Mesendoderm (in vitro differentiated cells): ENCODE measurements at regions not wholly inside any gene's neighbourhood (a gene's known extent, or its start where the extent isn't known, plus 50 kb on each side); places are given as distances from the start of the nearest gene placed in this dataset.

Experiments
- DNase-seq: peaks from one replicate; pipeline ENCODE4 v3.0.0; 2013
- H2AK5ac ChIP-seq: 2 replicates; pipeline ENCODE4 v1.6.1; 2013; ENCODE audit warnings: low read length, inconsistent platforms
- H2BK120ac ChIP-seq: 2 replicates; pipeline ENCODE4 v1.6.1; 2013; ENCODE audit warnings: low read depth, mild to moderate bottlenecking, low read length, moderate library complexity, mixed read lengths
- H2BK15ac ChIP-seq: replicated peaks from 2 replicates; pipeline ENCODE4 v1.6.1; 2013; ENCODE audit warnings: low read depth, mild to moderate bottlenecking, moderate library complexity
- H2BK5ac ChIP-seq: 2 replicates; pipeline ENCODE4 v1.6.1; 2013; ENCODE audit warnings: low read length, inconsistent platforms
- H3K18ac ChIP-seq: 2 replicates; pipeline ENCODE4 v1.6.1; 2013; ENCODE audit warnings: mild to moderate bottlenecking, low read length, mixed read lengths
- H3K23ac ChIP-seq: one replicate; pipeline ENCODE4 v1.6.1; 2013; ENCODE audit warnings: low read length
- H3K27ac ChIP-seq: 2 replicates; pipeline ENCODE4 v1.5.1; 2013; ENCODE audit warnings: low read depth, mild to moderate bottlenecking, inconsistent platforms, low read length, moderate library complexity
- H3K27me3 ChIP-seq: 2 replicates; pipeline ENCODE4 v1.6.1; 2013; ENCODE audit warnings: low read length, control low read depth, mild to moderate bottlenecking, inconsistent platforms; ENCODE audit not compliant: insufficient read depth, poor library complexity
- H3K36me3 ChIP-seq: 2 replicates; pipeline ENCODE4 v1.6.1; 2013; ENCODE audit warnings: low read length, inconsistent platforms; ENCODE audit not compliant: control insufficient read depth, insufficient read depth
- H3K4ac ChIP-seq: one replicate; pipeline ENCODE4 v1.6.1; 2013; ENCODE audit warnings: low read depth, mild to moderate bottlenecking, low read length, moderate library complexity
- H3K4me1 ChIP-seq: 2 replicates; pipeline ENCODE4 v1.6.1; 2013; ENCODE audit warnings: low read depth, low read length, inconsistent platforms; ENCODE audit not compliant: control insufficient read depth
- H3K4me2 ChIP-seq: 2 replicates; pipeline ENCODE4 v1.6.1; 2013; ENCODE audit warnings: low read length
- H3K4me3 ChIP-seq: 2 replicates; pipeline ENCODE4 v1.5.1; 2013; ENCODE audit warnings: mild to moderate bottlenecking, low read length
- H3K56ac ChIP-seq: one replicate; pipeline ENCODE4 v1.6.1; 2013; ENCODE audit warnings: low read length
- H3K79me1 ChIP-seq: 2 replicates; pipeline ENCODE4 v1.6.1; 2013; ENCODE audit warnings: low read length, inconsistent platforms
- H3K79me2 ChIP-seq: 2 replicates; pipeline ENCODE4 v1.6.1; 2013; ENCODE audit warnings: mild to moderate bottlenecking, low read length; ENCODE audit not compliant: control insufficient read depth, insufficient read depth
- H3K9ac ChIP-seq: 2 replicates; pipeline ENCODE4 v1.6.1; 2013; ENCODE audit warnings: low read length, inconsistent platforms
- H4K5ac ChIP-seq: one replicate; pipeline ENCODE4 v1.6.1; 2013; ENCODE audit warnings: low read length
- H4K8ac ChIP-seq: one replicate; pipeline ENCODE4 v1.6.1; 2013; ENCODE audit warnings: low read depth, mild to moderate bottlenecking, control low read depth, low read length, moderate library complexity
- WGBS: extraction: QIAGEN DNeasy Blood & Tissue Kit; methylation state at CpG from one replicate; pipeline ENCODE4 v1.1.7; 2013; ENCODE audit warnings: low lambda C conversion rate, missing lambda C conversion rate; ENCODE audit not compliant: insufficient coverage; ENCODE audit errors: extremely low coverage; 5-methylcytosine and 5-hydroxymethylcytosine counted together

GRCh38 chr9:90112788-90113187, 508.0 kb downstream of the GADD45G start:
- no peak overlapping the region for H4K5ac ChIP-seq
- no peaks in the 10 kb centered on the region for H3K36me3 ChIP-seq
- H3K4me2 ChIP-seq: no peak overlapping the region
- H3K4ac ChIP-seq: no peak overlapping the region
- H3K56ac ChIP-seq: no peak overlapping the region
- H3K79me1 ChIP-seq: no peaks in the 10 kb centered on the region
- H3K27me3 ChIP-seq: no peaks in the 10 kb centered on the region
- H2BK15ac ChIP-seq: no peak overlapping the region
- no peak overlapping the region for H4K8ac ChIP-seq
- no peak overlapping the region for H3K27ac ChIP-seq
- no peak for DNase-seq
- no peak overlapping the region for H3K9ac ChIP-seq
- no peak overlapping the region for H3K23ac ChIP-seq
- H2BK5ac ChIP-seq: no peak overlapping the region
- WGBS: no CpG with 5 or more reads among the region's 4 CpGs
- no peak overlapping the region for H2BK120ac ChIP-seq
- no peak overlapping the region for H2AK5ac ChIP-seq
- no peak overlapping the region for H3K18ac ChIP-seq
- H3K4me1 ChIP-seq: no peaks in the 10 kb centered on the region
- H3K4me3 ChIP-seq: no peak overlapping the region
- H3K79me2 ChIP-seq: no peaks in the 10 kb centered on the region

GRCh38 chr9:90114641-90115425, 510.0 kb downstream of the GADD45G start:
- no peak overlapping the region for H2BK15ac ChIP-seq
- no peak overlapping the region for H3K4me2 ChIP-seq
- no CpG with 5 or more reads among the region's 4 CpGs for WGBS
- H2AK5ac ChIP-seq: no peak overlapping the region
- no peak for DNase-seq
- H3K79me1 ChIP-seq: no peaks in the 10 kb centered on the region
- H3K4me1 ChIP-seq: no peaks in the 10 kb centered on the region
- H3K4ac ChIP-seq: no peak overlapping the region
- H3K18ac ChIP-seq: no peak overlapping the region
- no peak overlapping the region for H4K8ac ChIP-seq
- H2BK5ac ChIP-seq: no peak overlapping the region
- H2BK120ac ChIP-seq: no peak overlapping the region
- H4K5ac ChIP-seq: no peak overlapping the region
- no peaks in the 10 kb centered on the region for H3K36me3 ChIP-seq
- H3K27ac ChIP-seq: no peak overlapping the region
- H3K9ac ChIP-seq: no peak overlapping the region
- no peak overlapping the region for H3K23ac ChIP-seq
- no peaks in the 10 kb centered on the region for H3K79me2 ChIP-seq
- no peaks in the 10 kb centered on the region for H3K27me3 ChIP-seq
- H3K4me3 ChIP-seq: no peak overlapping the region
- no peak overlapping the region for H3K56ac ChIP-seq

GRCh38 chr9:90121762-90122161, 517.0 kb downstream of the GADD45G start:
- no peaks in the 10 kb centered on the region for H3K79me1 ChIP-seq
- no peak overlapping the region for H3K23ac ChIP-seq
- H3K56ac ChIP-seq: no peak overlapping the region
- H3K79me2 ChIP-seq: no peaks in the 10 kb centered on the region
- no peak overlapping the region for H2AK5ac ChIP-seq
- H3K27me3 ChIP-seq: no peaks in the 10 kb centered on the region
- no peak overlapping the region for H4K5ac ChIP-seq
- no peak overlapping the region for H2BK15ac ChIP-seq
- H3K4me1 ChIP-seq: no peaks in the 10 kb centered on the region
- H3K27ac ChIP-seq: no peak overlapping the region
- no peak overlapping the region for H2BK120ac ChIP-seq
- H3K4me3 ChIP-seq: no peak overlapping the region
- no peak overlapping the region for H4K8ac ChIP-seq
- H2BK5ac ChIP-seq: no peak overlapping the region
- no peak overlapping the region for H3K4me2 ChIP-seq
- H3K4ac ChIP-seq: no peak overlapping the region
- no peaks in the 10 kb centered on the region for H3K36me3 ChIP-seq
- no peak for DNase-seq
- no CpG with 5 or more reads among the region's 7 CpGs for WGBS
- H3K9ac ChIP-seq: no peak overlapping the region
- H3K18ac ChIP-seq: no peak overlapping the region

- H2BK15ac ChIP-seq: no peak overlapping the region
- no peak overlapping the region for H3K4me3 ChIP-seq
- no peak overlapping the region for H4K8ac ChIP-seq
- H3K23ac ChIP-seq: no peak overlapping the region
- peak; percentile 21 for DNase-seq
- H4K5ac ChIP-seq: no peak overlapping the region
- no peak overlapping the region for H3K4me2 ChIP-seq
- no peaks in the 10 kb centered on the region for H3K79me1 ChIP-seq
- H3K79me2 ChIP-seq: no peaks in the 10 kb centered on the region
- no CpG with 5 or more reads among the region's 1 CpG for WGBS
- H3K9ac ChIP-seq: no peak overlapping the region
- no peak overlapping the region for H2AK5ac ChIP-seq
- no peak overlapping the region for H3K4ac ChIP-seq
- no peak overlapping the region for H3K18ac ChIP-seq
- H3K27ac ChIP-seq: no peak overlapping the region
- H2BK120ac ChIP-seq: no peak overlapping the region
- no peaks in the 10 kb centered on the region for H3K4me1 ChIP-seq
- H3K36me3 ChIP-seq: no peaks in the 10 kb centered on the region
- no peak overlapping the region for H3K56ac ChIP-seq
- H3K27me3 ChIP-seq: no peaks in the 10 kb centered on the region
- no peak overlapping the region for H2BK5ac ChIP-seq
Measured at GRCh38 chr9:90124961-90125360, 517.7 kb downstream of the DIRAS2 start.

- H3K56ac ChIP-seq: no peak overlapping the region
- H3K4ac ChIP-seq: no peak overlapping the region
- H3K23ac ChIP-seq: no peak overlapping the region
- H4K5ac ChIP-seq: no peak overlapping the region
- no peak overlapping the region for H2BK5ac ChIP-seq
- WGBS: no CpG with 5 or more reads among the region's 5 CpGs
- H3K27ac ChIP-seq: no peak overlapping the region
- no peaks in the 10 kb centered on the region for H3K79me2 ChIP-seq
- H3K79me1 ChIP-seq: no peaks in the 10 kb centered on the region
- no peaks in the 10 kb centered on the region for H3K36me3 ChIP-seq
- no peak overlapping the region for H3K18ac ChIP-seq
- no peaks in the 10 kb centered on the region for H3K4me1 ChIP-seq
- DNase-seq: no peak
- H3K4me2 ChIP-seq: no peak overlapping the region
- H2BK15ac ChIP-seq: no peak overlapping the region
- no peak overlapping the region for H3K9ac ChIP-seq
- H3K27me3 ChIP-seq: no peaks in the 10 kb centered on the region
- H3K4me3 ChIP-seq: no peak overlapping the region
- H2AK5ac ChIP-seq: no peak overlapping the region
- H2BK120ac ChIP-seq: no peak overlapping the region
- H4K8ac ChIP-seq: no peak overlapping the region
Measured at GRCh38 chr9:90127923-90128322, 514.7 kb downstream of the DIRAS2 start.
